GM20000 (cell line): ENCODE measurements at regions not wholly inside any gene's neighbourhood (a gene's known extent, or its start where the extent isn't known, plus 50 kb on each side); places are given as distances from the start of the nearest gene placed in this dataset.
"Not testable (repeated sequence)": the region's sequence is repeated elsewhere in the genome, so short reads cannot be mapped to it uniquely, and the experiment has no call there.

Source experiments
- DNase-seq: peaks from one replicate; pipeline ENCODE4 v3.0.0; 2012; ENCODE audit warnings: low spot score
- TF ChIP-seq, protein P1 (sequence below): IDR thresholded peaks from 2 replicates; pipeline ENCODE4 v1.5.1; 2012; ENCODE audit warnings: mild to moderate bottlenecking, control low read depth; ENCODE audit errors: extremely low read depth, missing control alignments

DNA sequence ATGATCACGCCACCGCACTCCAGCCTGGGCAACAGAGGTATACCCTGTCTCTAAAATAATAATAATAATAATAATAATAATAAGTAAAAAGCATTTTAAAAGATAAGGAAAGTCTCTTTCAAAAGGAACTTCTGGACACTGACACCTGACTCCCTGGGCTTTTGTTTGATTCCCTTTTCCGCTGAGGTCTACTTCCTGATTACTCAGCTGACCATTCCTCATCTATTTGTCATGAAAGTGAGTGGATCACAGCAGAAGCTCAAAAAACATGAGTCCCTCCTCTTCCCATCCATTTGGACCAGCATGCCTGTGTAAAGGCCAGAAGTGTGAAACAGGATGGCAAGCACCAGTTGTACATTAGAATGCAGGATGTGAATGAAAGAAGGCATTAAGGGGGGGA lies 61.1 kb upstream of the FBXO28 start:
- TF ChIP-seq, protein P1, sequence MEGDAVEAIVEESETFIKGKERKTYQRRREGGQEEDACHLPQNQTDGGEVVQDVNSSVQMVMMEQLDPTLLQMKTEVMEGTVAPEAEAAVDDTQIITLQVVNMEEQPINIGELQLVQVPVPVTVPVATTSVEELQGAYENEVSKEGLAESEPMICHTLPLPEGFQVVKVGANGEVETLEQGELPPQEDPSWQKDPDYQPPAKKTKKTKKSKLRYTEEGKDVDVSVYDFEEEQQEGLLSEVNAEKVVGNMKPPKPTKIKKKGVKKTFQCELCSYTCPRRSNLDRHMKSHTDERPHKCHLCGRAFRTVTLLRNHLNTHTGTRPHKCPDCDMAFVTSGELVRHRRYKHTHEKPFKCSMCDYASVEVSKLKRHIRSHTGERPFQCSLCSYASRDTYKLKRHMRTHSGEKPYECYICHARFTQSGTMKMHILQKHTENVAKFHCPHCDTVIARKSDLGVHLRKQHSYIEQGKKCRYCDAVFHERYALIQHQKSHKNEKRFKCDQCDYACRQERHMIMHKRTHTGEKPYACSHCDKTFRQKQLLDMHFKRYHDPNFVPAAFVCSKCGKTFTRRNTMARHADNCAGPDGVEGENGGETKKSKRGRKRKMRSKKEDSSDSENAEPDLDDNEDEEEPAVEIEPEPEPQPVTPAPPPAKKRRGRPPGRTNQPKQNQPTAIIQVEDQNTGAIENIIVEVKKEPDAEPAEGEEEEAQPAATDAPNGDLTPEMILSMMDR: no peak
- no peak for DNase-seq

DNA sequence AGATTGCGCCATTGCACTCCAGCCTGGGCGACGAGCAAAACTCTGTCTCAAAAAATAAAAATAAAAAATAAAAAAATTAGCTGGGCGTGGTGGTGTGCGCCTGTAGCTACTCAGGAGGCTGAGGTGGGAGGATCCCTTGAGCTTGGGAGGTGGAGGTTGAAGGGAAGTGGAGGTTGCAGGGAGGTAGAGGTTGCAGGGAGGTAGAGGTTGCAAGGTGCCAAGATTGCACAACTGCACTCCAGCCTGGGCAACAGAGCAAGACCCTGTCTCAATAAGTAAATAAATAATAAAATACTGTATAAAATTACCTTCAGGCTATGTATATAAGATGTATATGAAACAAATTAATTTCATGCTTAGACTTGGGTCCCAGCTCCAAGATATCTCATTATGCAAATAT lies 62.1 kb upstream of the FBXO28 start:
- not testable (repeated sequence) for DNase-seq

DNA sequence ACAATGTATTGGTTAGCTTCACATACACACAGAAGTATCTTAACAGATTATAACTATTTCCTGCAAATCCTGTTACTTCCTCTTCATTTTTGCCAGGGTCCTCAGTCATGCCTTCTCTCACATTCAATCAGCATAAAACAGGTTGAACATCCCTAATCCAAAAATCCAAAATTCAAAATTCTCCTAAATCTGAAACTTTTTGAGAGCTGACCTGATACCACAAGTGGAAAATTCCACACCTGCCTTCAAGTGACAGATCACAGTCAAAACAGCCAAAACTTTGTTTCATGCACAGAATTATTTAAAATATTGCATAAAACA lies 62.9 kb upstream of the FBXO28 start:
- TF ChIP-seq, protein P1: no peak
- no peak for DNase-seq

DNA sequence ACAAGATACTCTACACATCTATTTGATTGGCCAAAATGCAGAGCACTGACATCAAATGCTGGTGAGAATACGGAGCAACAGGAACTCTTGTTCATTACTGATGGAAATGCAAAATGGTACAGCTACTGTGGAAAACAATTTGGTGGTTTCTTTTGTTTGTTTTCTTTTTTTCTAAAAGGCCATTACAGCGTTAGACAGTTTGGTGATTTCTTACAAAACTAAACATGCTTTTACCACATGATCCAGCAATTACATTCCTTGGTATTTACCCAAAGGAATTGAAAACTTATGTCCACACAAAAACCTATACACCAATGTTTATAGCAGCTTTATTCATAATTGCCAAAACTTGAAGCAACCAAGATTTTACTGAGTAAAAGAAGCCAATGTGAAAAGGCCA lies 66.4 kb upstream of the FBXO28 start:
- TF ChIP-seq, protein P1: no peak

DNA sequence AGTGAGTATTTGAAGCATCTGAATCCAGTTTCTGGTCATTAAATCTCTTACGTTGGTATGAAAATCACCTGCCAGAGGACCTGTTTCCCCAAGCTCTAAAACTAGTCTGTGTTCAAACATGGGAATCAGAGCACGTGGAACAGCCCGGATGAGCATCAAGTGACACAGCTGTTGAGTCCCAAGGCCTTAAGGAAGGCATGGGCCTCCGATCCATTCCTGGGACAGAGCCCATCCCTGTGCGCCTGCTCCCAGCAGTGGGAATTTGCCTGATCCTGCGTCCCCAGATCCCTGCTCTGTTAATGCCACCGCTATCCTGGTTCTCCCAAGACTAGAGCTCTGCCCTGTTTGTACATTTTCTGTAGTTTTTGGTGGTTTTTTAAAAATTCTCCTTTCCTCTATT lies 68.4 kb upstream of the FBXO28 start:
- TF ChIP-seq, protein P1: no peak
- DNase-seq: no peak

More for the DNA sequence above, 66.4 kb upstream of the FBXO28 start:
- DNase-seq: no peak

DNA sequence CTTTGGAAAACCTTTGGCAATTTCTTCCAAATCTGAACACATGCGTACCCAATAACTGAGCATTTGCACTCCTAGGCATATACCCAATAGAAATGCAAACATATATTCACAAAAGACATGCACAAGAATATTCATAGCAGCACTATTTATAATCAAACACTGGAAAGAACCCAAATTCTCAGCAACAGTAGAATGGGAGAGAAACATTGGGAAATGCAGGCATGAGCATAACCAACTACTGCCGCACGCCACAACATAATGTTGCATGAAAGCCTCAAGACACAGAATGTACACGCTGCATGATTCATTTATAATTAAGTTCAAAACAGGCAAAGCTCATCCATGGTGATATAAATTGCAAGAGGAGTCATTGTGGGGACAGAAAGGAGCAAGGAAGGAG lies 69.5 kb upstream of the FBXO28 start:
- TF ChIP-seq, protein P1: no peak

DNA sequence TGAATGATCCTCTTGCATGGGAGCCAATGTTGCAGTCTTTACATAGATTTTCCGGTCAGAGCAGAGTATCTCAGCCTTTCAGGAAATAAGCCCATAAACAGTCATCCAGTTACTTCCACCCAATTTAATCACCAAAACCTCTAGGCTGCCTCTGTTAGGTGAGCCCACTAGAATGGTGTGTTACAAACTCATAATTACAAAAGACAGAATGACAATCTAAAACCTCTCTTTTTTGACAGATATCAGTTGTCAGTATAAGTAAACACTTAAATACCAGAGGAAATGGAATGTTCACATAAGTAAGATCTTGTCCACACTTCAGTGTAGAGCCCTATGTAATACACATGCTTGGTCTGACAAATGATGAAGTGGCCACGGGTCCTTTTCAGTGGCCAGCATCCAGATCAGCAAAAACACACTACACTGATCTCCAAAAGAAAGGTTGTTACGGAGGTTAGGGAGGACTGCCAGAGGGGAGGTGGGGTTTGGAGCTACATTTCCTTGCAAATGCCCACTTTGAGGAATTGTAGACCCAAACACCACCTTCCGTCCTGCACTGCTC lies 71.3 kb upstream of the FBXO28 start:
- DNase-seq: no peak
- TF ChIP-seq, protein P1: no peak

More for the DNA sequence above, 69.5 kb upstream of the FBXO28 start:
- no peak for DNase-seq

DNA sequence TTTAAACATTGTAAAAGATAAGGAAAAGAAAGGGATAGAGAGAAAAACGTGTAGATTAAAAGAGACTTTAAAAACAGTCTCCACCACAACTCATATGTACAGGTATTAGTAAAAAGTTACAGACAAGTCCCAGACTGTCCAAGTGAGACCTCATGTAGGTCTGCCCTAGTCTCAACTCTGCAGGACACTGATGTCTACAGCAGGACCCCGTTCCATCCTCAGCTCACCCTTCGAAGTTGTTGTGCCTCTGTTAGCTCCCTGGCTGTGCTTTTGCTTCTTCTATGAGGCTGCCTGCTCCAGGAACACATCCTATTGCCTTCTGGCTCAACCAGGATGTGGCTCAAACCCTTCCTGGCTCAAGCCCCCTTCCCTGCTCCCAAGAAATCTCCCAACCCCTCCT lies 72.9 kb upstream of the FBXO28 start:
- TF ChIP-seq, protein P1: no peak
- DNase-seq: no peak

DNA sequence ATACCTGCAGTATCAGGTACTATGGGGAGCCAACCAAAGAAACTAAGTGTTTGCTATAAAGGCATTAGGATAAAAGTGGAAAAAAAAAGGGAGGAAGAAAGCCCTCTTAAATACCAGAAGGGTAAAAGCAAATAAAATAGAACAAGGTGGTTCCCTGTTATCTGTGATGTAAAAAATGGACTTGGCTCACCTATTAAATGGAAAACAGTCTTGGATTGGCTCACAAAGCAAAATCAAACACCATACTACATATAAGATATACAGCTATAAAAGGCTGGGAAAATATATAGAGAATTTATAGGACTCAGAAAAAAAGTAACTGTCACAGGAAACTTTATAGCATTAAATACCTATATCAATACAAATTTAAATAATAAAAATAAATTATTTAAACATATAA lies 73.5 kb upstream of the FBXO28 start:
- DNase-seq: not testable (repeated sequence)

DNA sequence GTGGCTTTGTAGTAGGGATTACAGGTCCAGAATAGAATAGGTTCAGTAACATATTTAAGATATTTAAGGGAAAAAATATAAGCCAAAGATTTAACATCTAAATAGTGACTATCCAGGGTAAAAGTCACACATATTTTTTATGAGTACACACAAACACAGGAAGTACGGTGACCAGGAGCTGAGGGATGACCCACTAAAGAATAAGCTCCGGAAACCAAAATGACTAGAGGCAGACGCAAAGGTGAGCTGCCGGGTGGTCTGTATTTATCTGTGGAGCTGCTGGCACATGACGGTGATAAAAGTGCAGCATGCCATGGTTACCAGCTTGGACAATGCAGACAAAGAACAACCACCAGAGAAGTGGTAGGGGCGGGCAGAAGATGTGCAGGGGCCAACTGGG lies 73.9 kb upstream of the FBXO28 start:
- not testable (repeated sequence) for DNase-seq

DNA sequence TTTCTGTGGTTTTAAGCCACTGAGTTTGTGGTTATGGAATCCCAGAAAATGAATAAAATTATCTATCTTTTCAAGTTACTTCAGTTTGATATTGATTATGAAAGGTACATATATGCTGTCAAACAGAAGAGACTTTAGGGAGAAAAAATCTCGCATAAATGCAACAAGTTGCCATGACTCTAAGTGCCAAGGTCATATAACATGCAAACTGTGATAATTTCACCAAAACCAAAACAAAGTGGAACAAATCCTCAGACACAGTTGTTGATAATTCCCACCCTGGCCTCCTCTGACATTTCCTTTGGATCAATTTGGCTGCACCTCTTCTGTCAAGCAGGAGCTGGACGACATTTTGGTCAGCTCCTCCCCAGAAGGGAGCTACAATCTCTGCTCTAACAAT lies 75.1 kb upstream of the FBXO28 start:
- not testable (repeated sequence) for DNase-seq

DNA sequence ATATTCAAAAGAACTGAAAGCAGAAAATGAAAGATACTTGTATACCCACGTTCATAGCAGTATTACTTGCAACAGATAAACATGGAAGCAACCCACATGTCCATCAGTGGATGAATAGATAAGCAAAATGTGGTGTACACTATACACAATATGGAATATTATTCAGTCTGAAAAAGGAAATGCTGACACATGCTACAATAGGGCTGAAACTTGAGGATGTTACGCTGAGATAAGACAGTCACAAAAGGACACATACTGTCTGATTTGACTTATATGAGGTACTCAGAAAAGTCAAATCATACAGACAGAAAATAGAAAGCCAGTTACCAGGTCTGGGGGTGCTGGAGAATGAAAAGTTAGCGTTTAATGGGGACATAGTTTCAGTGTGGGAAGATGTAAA lies 76.5 kb upstream of the FBXO28 start:
- not testable (repeated sequence) for DNase-seq

DNA sequence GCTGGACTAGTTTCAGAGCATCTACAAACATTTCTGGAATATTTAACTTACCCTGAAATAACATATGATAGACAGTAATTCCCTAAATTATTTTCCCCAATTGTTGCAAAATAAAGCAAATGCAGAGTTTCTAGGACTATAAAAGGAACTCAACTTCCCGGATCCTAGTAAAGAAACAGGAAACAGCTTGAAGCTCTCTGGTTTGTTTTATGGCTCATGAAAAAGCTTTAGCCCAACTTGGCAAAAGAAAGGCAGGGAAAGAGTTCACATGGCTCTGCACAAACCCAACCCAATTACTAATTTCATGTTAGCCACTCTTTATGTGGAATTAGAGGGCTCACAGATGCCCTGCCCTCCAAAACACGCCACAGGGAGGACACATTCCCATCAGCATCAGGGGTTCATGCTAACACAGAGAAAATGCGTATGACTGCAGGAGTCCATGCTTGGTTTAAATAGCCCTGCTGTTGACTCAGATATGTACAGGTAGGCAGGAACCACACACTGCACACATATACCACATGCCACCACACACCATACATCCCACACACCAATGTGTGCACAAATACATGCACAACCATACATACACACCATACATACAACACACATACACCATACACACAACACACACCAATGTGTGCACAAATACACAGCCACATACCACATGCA lies 81.2 kb upstream of the FBXO28 start:
- not testable (repeated sequence) for DNase-seq
